22Rv1 (cell line): ENCODE measurements at regions not wholly inside any gene's neighbourhood (a gene's known extent, or its start where the extent isn't known, plus 50 kb on each side); places are given as distances from the start of the nearest gene placed in this dataset.

Experiments used
- H3K27ac ChIP-seq: fragments of 450-650 bp; 2 replicates; pipeline ENCODE4 v1.5.1; 2017
- ZFX ChIP-seq: fragments of 450-650 bp; IDR thresholded peaks from 2 replicates; pipeline ENCODE4 v1.6.1; 2017; ENCODE audit warnings: antibody characterized with exemption, borderline replicate concordance
- TF ChIP-seq, protein P1 (sequence below): fragments of 450-650 bp; IDR thresholded peaks from 2 replicates; pipeline ENCODE4 v1.5.1; 2017; ENCODE audit warnings: mild to moderate bottlenecking

DNA sequence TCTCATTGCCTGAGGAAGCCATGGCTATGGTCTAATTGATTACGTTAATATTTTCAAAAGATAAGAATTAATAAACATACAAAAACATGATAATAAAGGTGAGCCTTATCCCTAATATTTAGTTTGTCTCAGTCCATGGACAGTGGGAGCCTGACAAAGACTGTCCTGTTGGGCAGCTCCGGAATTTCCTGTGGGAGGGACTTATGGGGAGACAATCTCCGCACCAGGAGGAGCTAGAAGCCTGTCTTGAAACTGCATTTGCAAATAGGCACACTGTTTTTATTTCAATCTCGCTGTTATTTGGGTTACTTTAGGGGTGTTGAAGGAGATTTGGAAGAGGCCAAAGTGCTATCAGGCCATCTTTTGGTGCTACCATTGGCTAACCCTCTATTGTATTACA, 50.8 kb upstream of the ZDHHC17 start:
- TF ChIP-seq, protein P1, sequence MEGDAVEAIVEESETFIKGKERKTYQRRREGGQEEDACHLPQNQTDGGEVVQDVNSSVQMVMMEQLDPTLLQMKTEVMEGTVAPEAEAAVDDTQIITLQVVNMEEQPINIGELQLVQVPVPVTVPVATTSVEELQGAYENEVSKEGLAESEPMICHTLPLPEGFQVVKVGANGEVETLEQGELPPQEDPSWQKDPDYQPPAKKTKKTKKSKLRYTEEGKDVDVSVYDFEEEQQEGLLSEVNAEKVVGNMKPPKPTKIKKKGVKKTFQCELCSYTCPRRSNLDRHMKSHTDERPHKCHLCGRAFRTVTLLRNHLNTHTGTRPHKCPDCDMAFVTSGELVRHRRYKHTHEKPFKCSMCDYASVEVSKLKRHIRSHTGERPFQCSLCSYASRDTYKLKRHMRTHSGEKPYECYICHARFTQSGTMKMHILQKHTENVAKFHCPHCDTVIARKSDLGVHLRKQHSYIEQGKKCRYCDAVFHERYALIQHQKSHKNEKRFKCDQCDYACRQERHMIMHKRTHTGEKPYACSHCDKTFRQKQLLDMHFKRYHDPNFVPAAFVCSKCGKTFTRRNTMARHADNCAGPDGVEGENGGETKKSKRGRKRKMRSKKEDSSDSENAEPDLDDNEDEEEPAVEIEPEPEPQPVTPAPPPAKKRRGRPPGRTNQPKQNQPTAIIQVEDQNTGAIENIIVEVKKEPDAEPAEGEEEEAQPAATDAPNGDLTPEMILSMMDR, result no peak
- TF ChIP-seq ZFX, result no peak
- H3K27ac ChIP-seq, result no peak overlapping the region

DNA sequence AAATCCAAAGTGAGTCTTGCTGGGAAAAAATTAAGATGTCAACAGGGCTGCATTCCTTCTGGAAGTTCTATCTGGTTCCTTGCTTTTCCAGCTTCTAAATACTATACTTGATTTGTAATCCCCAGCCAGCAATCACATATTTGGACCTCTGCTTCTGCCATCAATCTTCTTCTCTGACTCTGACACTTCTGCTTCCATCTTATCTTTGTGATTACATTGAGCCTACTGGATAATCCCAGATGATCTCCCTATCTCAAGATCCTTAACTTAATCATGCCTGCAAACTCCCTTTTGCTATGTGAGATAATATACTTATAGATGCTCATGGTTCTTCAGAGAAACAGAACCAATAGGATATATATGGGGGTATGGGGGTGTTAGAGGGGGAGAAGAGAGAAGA, 49.9 kb upstream of the ZDHHC17 start:
- no peak for TF ChIP-seq ZFX
- TF ChIP-seq, protein P1, result no peak
- no peak overlapping the region for H3K27ac ChIP-seq
